Activated CD8-positive, alpha-beta memory T cell treated with anti-CD3 and anti-CD28 coated beads, Interleukin-2, amount 50 U/mL, for 1 hour (primary cell): ENCODE measurements at regions not wholly inside any gene's neighbourhood (a gene's known extent, or its start where the extent isn't known, plus 50 kb on each side); places are given as distances from the start of the nearest gene placed in this dataset.
"Not testable (repeated sequence)": the region's sequence is repeated elsewhere in the genome, so short reads cannot be mapped to it uniquely, and the experiment has no call there.

ENCODE experiments used
- DNase-seq: peaks from one replicate; pipeline ENCODE4 v3.0.0-alpha.2; 2020; ENCODE audit errors: extremely low read depth

GRCh38 chrX:47302396-47302795 is 68.0 kb upstream of the ZNF157 start:
- DNase-seq = no peak

- not testable (repeated sequence) for DNase-seq
Measured at GRCh38 chrX:47306471-47307023, 63.8 kb upstream of the ZNF157 start.

- peak; percentile 4 for DNase-seq
Measured at GRCh38 chrX:47311932-47312774, 58.2 kb upstream of the ZNF157 start.

GRCh38 chrX:47313056-47313455 is 57.3 kb upstream of the ZNF157 start:
- no peak for DNase-seq

- DNase-seq = no peak
Measured at GRCh38 chrX:47316276-47317025, 53.9 kb upstream of the ZNF157 start.
